H7 (cell line): ENCODE measurements at regions not wholly inside any gene's neighbourhood (a gene's known extent, or its start where the extent isn't known, plus 50 kb on each side); places are given as distances from the start of the nearest gene placed in this dataset.
"Not testable (repeated sequence)": the region's sequence is repeated elsewhere in the genome, so short reads cannot be mapped to it uniquely, and the experiment has no call there.

Experiments
- DNase-seq: peaks from one replicate; pipeline ENCODE4 v3.0.0; 2012
- H3K27me3 ChIP-seq: 2 replicates; pipeline ENCODE4 v1.6.0; 2011; ENCODE audit warnings: mild to moderate bottlenecking, low read length; ENCODE audit not compliant: control insufficient read depth, insufficient read depth
- H3K36me3 ChIP-seq: replicated peaks from 2 replicates; pipeline ENCODE4 v1.5.1; 2011; ENCODE audit warnings: low read length; ENCODE audit not compliant: control insufficient read depth, insufficient read depth
- H3K4me3 ChIP-seq: 2 replicates; pipeline ENCODE4 v1.5.1; 2011; ENCODE audit warnings: low read depth, mild to moderate bottlenecking, control low read depth, low read length, moderate library complexity; ENCODE audit not compliant: insufficient read depth

DNA sequence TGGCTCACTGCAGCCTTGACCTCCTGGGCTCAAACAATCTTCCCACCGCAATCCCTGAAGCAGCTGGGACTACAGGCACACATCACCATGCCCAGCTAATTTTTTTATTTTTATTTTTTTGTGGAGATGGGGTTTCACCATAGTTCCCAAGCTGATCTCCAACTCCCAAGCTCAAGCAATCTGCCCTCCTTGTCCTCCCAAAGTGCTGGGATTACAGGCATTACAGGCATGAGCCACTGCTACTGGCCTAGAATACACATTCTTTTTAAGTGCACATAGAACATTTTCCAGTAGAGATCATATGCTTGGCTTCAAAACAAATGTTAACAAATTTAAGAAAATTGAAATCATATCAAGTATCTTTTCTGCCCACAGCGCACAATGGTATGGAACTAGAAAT, 176.8 kb upstream of the MARCKS start:
- Histone ChIP-seq H3K4me3 (no peak overlapping the region), H3K27me3 (no peaks in the 10 kb centered on the region), H3K36me3 (no peaks in the 10 kb centered on the region)
- no peak for DNase-seq

DNA sequence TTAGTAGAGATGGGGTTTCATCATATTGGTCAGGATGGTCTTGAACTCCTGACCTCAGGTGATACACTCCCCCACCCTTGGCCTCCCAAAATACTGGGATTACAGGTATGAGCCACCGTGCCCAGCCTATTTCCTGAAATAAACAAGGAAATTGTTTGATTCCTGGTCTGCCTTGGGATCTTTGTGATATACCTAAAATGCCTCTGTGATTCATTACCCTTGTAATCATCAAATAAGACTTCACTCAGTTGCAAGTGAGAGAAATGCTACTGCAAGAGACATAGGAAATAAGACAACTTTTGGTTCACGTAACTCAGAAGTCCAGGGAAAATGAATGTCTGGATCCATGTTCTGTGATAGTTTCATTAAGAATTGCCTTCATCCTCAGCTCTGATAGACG, 173.2 kb upstream of the MARCKS start:
- no peak for DNase-seq
- Histone ChIP-seq H3K4me3 (no peak overlapping the region), H3K36me3 (no peaks in the 10 kb centered on the region), H3K27me3 (no peaks in the 10 kb centered on the region)

DNA sequence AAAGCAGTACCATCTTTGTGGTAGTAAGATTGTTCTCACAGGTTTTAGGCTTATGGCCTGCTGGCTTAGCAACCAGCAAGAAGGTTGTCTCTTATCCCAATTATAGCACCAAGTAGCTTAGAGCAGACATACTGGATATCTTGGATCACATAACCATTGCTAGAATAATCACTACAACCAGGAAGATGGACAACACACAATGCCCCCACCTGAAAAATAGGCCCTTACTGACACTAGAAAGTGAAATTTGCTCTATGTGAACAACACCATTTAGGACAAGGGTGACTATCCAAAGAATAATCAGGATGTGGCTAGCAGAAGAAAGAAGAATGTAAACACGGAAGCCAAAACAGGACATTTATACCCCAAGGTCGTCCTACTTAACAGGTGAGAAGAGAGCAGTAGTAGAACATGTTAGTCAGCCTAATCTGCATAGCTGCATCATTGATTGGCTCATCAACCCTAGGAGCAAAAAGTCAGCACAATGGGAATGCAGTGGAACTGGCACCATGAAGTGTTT, 172.7 kb upstream of the MARCKS start:
- no peak for DNase-seq

DNA sequence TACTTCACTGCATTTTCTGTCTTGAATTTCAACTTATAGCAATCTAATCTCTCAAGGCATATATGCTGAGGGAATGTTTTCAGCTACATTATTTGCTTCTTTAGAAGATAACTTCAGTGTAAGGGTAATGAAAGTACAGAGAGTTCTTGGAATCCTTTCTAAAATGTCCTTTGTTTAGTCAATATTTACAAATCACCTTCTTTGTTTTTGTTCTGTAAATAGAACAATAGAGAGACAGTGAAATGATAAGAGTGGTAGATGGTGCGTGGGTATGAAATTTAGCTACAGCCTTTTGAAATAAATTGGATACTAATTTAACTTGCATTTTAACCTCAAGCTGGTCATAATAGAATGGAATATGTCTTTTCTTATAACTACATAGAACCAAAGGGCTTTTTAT, 171.1 kb upstream of the MARCKS start:
- Histone ChIP-seq H3K4me3 (no peak overlapping the region), H3K27me3 (no peaks in the 10 kb centered on the region), H3K36me3 (no peaks in the 10 kb centered on the region)
- DNase-seq: no peak

More for the DNA sequence above, 172.7 kb upstream of the MARCKS start:
- Histone ChIP-seq H3K36me3 (no peaks in the 10 kb centered on the region), H3K4me3 (no peak overlapping the region), H3K27me3 (no peaks in the 10 kb centered on the region)

DNA sequence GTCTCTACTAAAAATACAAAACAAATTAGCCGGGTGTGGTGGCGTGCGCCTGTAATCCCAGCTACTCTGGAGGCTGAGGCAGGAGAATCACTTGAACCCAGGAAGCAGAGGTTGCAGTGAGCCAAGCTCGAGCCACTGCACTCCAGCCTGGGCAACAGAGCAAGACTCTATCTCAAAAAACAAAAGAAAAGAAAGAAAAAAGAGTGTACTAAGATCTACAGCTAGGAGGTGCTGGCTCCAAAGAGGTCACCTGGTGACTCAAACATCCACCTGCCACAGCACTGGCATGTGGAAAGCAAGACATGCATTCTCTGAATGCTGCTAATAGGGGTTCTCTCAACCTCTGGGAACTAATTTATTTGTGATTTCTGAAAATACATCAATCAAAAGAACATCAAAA, 167.5 kb upstream of the MARCKS start:
- not testable (repeated sequence) for H3K4me3 ChIP-seq, DNase-seq, H3K36me3 ChIP-seq, H3K27me3 ChIP-seq

DNA sequence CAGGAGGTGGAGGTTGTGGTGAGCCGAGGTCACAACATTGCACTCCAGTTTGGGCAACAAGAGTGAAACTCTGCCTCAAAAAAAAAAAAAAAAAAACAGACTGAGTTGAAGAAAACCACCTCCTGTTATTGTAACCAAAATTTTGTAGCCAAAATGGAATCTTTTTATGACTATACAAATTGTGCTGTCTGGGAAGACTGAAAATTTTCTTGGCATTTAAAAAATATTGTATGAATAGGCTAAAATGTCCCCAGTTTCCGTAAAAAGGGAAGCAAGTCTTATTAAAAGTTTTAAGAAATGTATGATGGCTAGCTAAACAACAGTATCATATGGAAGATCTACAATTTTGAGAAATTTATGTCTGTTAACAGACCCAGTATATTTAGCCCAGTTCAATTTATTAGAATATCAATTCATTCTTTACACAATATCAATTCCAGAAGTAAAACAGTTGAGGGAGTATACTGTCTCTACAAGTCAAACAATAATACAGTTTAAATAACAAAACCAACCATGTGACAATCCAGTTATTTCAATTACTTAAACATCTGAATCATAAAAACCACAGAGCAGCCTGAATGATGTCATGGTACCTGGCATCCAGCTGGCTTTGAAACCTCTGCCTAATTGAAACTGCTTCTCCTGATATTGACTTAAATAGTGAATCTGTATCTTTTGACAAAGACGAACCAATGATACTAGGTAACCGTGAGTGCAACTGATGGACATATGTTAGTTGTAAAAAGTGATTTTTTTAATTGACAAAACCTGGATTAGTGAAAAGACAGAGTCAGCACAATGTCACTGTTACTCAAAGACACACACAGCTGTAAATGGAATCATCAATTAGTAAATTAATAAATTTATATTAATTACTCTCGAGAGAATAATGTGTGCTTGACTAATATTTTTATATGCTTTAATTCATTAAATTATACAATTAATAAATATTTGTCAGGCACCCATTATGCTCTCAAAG, 166.6 kb upstream of the MARCKS start:
- H3K27me3 ChIP-seq: no peaks in the 10 kb centered on the region
- H3K4me3 ChIP-seq: no peak overlapping the region
- H3K36me3 ChIP-seq: no peaks in the 10 kb centered on the region
- no peak for DNase-seq

DNA sequence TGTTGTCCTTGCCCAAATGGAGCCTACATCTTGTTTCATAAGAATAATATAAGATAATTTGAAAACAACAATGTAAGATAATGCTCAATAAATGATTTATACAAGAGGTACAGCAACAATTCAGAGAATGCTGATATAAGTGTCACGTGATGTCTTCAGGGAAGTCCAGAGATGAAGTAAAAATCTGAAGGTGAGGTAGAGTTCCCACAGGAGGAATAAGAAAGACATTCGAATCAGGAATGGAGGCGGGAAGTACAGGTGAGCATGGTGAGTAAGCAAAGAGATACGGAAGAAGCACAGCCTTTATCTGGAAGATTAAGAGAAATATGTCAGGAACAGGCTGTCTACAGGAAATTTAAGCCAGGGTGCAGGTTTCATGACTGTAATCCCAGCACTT, 165.9 kb upstream of the MARCKS start:
- Histone ChIP-seq H3K36me3 (no peaks in the 10 kb centered on the region), H3K27me3 (no peaks in the 10 kb centered on the region), H3K4me3 (no peak overlapping the region)
- DNase-seq: no peak

DNA sequence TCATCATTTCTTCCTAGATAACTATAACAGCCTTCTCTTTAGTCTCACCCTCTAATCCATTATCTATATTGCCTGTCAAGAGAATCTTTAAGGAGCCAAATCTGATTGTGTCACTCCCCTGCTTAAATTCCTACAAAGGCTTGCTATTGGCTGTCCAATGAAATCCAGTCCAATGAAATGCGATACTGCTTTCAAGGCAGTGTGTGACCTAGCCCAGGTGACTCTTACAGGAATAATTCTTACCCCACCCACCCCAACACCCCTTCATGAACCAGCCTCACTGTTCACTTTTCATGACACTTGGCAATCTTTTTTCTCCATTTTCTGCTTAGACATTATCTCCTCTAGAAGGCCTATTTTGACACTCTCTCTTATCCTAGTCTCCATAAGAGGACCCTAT, 163.3 kb upstream of the MARCKS start:
- H3K4me3 ChIP-seq: no peak overlapping the region
- no peaks in the 10 kb centered on the region for H3K36me3 ChIP-seq
- H3K27me3 ChIP-seq: no peaks in the 10 kb centered on the region
- no peak for DNase-seq

DNA sequence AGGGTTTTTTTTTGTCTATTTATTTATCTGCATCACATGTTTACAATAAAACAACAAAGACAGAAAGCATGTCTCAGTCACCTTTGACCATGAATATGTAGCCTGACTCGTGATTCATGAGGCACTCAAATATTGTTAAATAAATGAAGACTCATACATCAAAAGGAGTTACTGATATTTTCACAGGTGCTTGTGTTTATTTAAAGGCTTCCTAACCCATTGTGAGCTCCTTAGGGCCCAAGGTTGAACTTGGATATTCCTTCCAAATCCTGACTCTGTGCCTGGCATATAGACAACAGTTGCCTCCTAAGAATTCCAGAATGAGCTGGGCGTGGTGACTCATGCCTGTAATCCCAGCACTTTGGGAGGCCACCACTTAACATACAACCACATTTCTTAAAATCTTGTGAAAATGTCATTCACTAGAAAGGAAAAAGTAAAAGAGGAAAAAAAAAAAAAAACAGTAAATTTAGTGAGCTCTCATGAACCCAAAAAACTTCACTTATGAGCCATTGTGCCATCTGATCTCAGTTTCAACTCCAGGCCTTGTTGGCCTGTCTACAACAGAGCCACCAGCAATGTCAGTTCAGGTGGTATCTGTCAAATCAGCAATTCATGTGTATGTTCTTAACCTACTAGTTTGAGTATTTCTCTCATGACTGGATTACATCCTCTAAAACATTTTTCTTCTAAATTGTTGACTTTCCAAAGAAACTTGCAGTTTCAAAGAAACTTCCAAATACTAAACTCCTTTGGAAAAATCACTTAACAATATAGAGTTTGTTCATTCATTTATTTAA, 162.7 kb upstream of the MARCKS start:
- H3K4me3 ChIP-seq: no peak overlapping the region
- no peaks in the 10 kb centered on the region for H3K27me3 ChIP-seq
- no peaks in the 10 kb centered on the region for H3K36me3 ChIP-seq
- no peak for DNase-seq

DNA sequence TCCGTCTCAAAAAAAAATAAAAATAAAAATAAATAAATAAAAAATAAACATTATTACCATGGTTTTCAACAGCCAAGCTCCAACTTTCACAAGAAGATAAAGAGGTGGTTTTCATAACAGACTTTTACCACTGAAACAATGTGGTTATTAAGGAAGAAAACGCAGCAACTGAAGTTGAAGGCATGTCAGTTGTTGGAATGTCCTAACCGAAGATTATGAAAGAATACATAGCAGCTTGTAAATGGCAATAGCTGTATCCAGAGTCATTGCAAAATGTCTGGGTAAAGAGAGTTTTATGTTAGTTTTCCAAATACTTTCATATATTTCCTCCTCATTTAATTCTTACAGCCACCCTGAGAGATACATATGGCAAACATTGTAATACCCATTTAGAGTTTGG, 161.6 kb upstream of the MARCKS start:
- H3K4me3 ChIP-seq: no peak overlapping the region
- H3K36me3 ChIP-seq: no peaks in the 10 kb centered on the region
- no peak for DNase-seq
- H3K27me3 ChIP-seq: no peaks in the 10 kb centered on the region

DNA sequence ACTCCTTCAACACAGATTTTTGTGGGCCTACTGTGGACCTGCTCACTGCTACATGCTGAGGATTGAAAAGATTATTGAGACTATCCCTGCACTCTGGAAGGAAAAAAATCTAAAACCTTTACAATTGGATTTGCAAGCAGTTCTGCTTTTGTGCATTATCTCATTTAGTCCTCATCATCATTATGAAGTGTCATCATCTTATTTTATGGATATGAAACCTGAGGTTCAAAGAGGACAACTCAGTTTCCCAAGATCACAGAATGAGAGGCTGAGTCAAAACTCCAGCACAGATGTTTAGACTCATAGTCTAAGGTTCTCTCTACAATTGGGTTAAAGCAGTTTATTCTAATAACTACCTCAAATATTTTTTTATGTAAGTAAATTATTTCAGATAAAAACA, 160.2 kb upstream of the MARCKS start:
- H3K4me3 ChIP-seq: no peak overlapping the region
- no peaks in the 10 kb centered on the region for H3K27me3 ChIP-seq
- H3K36me3 ChIP-seq: no peaks in the 10 kb centered on the region
- no peak for DNase-seq

DNA sequence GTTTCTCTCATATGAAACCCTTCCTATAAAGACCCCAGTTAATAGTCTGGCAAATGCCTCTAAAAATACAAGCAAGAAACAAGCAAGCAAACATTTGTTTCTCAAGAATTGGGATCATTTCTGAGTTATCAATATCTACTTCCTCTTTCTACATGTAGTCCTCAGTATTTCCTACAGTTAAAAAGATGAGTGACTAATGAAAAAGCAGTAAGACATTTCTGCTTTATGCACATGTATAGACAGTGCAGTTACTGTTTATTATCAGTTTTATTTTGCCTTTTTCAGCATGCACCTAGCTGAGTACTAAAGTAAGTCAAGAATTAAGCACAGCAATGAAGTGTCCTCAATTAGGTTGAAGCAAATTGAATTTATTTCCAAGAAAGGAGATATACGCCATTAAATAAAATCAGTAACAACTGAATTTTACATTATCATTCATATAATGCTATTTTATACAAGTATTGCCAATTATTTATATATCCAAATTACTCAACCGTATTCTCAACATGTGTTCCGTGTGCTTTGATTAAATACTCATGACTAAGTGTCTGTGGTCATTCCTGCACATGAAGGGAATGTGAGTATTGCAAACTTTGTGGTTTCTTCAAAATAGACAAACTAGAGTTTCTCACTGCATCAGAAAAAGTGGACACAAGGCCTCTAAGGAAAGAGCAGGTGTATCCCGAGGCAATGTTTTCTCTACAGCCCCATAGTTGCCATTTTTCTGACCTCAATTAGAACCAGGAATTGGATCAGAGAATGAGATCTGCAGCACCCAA, 159.3 kb upstream of the MARCKS start:
- Histone ChIP-seq H3K36me3 (no peaks in the 10 kb centered on the region), H3K4me3 (no peak overlapping the region), H3K27me3 (no peaks in the 10 kb centered on the region)
- no peak for DNase-seq

DNA sequence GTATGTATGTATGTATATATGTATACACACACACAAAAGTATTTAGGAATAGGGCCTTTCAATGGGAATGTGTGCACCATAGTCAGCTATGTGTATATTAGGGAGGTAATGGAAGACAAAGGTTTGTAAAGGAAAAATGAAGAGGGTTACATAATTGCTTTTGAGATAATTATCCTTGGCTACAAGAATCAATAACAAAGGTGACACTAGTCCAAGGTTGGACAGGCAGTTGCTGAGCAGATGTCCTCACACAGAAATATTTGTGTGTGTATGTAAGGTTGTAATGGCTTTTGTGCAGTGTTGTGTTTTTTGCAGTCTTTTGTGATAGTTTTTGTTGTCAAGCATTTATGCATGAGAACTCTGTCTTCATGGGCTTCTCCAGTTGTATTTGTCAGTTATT, 157.9 kb upstream of the MARCKS start:
- DNase-seq: no peak
- no peaks in the 10 kb centered on the region for H3K27me3 ChIP-seq
- H3K36me3 ChIP-seq: no peaks in the 10 kb centered on the region
- no peak overlapping the region for H3K4me3 ChIP-seq

DNA sequence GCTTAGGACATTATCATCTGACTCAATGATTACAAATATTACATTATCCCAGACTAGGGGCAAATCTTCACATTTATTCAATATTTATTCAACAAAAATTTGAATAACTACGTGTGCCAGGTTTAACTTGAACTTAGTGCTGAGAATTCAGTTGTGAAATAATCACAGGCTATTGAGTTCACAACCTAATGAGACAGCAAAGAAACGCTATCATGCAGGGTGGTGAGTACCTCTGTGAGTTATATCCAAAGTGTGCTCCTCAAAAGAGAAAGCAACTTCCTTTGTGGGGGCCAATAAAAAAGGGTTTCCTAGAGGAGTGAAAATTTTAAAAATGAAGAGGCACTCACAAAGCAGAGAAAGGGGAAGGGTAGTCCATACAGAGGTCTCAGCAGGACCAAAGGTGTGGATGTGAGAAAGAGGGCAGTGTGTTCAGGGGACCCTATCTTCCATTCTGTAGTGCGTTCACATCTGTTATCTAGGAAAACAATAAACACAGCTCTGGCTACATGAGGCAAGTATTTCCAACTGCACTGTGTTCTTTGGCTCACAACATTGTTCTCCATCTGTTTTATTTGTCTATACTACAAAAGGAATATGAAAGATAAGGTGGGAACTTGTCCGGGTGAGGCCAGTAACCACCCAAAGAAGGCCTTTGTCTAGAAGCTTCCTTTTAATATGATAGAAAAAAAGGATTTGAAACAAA, 155.4 kb upstream of the MARCKS start:
- H3K27me3 ChIP-seq: no peaks in the 10 kb centered on the region
- no peak for DNase-seq
- H3K4me3 ChIP-seq: no peak overlapping the region
- H3K36me3 ChIP-seq: no peaks in the 10 kb centered on the region
